ENCODE measurements at regions not wholly inside any gene's neighbourhood (a gene's known extent, or its start where the extent isn't known, plus 50 kb on each side); places are given as distances from the start of the nearest gene placed in this dataset.
A peak's percentile ranks its signal among the peaks of the same experiment; 100 is the strongest.

DNA sequence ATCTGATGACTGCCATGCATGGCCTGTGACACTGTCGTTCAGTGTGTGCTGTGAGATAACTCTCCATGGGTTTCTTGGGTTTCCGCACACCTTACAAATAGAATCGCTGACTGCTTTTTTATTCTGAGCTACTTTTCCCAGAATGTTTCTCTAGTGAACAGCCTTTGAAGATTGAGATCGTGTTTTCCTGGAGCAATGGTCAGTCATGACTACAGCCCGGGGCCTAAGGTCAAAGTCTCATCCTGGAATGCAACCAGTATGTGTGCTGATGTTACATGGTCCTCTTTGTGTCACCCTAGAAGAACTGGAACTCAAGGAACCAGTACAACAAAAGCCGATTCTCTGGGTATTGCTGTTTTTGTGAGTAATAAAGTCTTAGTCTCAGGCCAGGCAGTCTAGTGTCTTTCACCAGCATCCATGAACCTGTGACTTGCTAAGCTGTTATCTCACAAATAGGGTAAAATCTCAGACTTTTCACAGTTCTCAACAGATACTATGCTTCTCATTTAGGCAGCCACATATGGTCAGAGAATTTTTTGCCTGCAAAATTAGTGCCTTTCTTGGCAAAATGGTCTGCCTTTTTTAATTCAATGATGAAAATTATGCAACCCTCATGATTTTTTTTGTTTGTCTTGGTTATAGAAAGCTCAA is 124.9 kb upstream of the PIEZO2 start:
- Histone ChIP-seq H3K4me3 (no peak overlapping the region), H3K27me3 (no peaks in the 10 kb centered on the region), H3K4me1 (peaks cover 0 to 12% (median under 1%) of the 10 kb centered on the region in 4 donors), H3K27ac (peak overlapping the region in 1 of 3 donors; percentile 59), H3K9me3 (no peaks in the 10 kb centered on the region), H3K36me3 (no peaks in the 10 kb centered on the region)
- DNase-seq (peak in 1 of 3 donors; percentile 66), ATAC-seq (peak; percentile 91 to 98 (median 94))
- TF ChIP-seq, protein P1, sequence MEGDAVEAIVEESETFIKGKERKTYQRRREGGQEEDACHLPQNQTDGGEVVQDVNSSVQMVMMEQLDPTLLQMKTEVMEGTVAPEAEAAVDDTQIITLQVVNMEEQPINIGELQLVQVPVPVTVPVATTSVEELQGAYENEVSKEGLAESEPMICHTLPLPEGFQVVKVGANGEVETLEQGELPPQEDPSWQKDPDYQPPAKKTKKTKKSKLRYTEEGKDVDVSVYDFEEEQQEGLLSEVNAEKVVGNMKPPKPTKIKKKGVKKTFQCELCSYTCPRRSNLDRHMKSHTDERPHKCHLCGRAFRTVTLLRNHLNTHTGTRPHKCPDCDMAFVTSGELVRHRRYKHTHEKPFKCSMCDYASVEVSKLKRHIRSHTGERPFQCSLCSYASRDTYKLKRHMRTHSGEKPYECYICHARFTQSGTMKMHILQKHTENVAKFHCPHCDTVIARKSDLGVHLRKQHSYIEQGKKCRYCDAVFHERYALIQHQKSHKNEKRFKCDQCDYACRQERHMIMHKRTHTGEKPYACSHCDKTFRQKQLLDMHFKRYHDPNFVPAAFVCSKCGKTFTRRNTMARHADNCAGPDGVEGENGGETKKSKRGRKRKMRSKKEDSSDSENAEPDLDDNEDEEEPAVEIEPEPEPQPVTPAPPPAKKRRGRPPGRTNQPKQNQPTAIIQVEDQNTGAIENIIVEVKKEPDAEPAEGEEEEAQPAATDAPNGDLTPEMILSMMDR (IDR thresholded peaks at IDR 0.05): no peak
- TF ChIP-seq POLR2A (IDR thresholded peaks at IDR 0.05): no peak
- 32% methylated on average over 6 of the region's 6 CpGs for WGBS (ENCODE audit: insufficient coverage, low coverage, low lambda C conversion rate, missing lambda C conversion rate)
- intact Hi-C loops (cut with DNase I): no loop called here

DNA sequence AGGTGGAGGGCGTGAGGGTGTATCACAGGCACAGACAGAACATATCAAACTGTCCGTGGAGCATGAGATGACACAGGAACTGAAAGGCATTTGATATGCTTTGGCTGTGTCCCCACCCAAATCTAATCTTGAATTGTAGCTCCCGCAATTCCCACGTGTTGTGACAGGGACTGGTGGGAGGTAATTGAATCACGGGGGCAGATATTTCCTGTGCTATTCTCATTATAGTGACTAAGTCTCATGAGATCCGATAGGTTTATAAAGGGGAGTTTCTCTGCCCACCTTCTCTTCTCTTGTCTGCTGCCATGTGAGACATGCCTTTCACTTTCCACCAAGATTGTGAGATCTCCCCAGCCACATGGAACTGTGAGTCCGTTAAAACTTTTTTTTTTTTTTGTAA is 123.1 kb upstream of the PIEZO2 start:
- no peak for DNase-seq
- Histone ChIP-seq H3K36me3 (no peaks in the 10 kb centered on the region), H3K4me1 (peaks cover 0 to 10% (median 0%) of the 10 kb centered on the region in 4 donors), H3K4me3 (no peak overlapping the region), H3K27ac (no peak overlapping the region), H3K9me3 (no peaks in the 10 kb centered on the region), H3K27me3 (no peaks in the 10 kb centered on the region)
- 51% methylated on average over 6 of the region's 7 CpGs for WGBS (ENCODE audit: insufficient coverage, low coverage, low lambda C conversion rate, missing lambda C conversion rate)
- intact Hi-C loops (cut with DNase I): no loop called here
- no peak for ATAC-seq
- no peak for TF ChIP-seq POLR2A (IDR thresholded peaks at IDR 0.05)
- TF ChIP-seq, protein P1 (IDR thresholded peaks at IDR 0.05): no peak

DNA sequence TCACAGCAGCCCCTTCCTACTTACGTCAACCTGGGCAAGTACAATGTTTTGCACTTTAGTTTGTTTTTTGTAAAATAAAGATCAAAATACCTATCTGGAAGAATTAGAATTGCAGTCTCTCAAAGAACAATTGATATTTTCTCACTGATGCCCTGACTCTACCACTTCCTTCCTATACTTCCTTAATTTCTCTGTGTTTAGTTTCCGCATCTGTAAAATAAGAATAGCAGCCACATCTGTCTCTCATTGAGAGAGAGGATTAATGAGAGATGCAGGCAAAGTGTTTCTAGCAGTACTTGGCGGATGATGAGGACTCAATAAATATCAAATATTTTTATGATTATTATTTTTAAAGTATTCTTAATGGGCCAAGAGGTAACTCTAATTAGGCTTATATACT is 122.6 kb upstream of the PIEZO2 start:
- 51% methylated on average over 3 of the region's 3 CpGs for WGBS (ENCODE audit: insufficient coverage, low coverage, low lambda C conversion rate, missing lambda C conversion rate)
- Histone ChIP-seq H3K36me3 (no peaks in the 10 kb centered on the region), H3K4me1 (peaks cover 0 to 10% (median 0%) of the 10 kb centered on the region in 4 donors), H3K27me3 (no peaks in the 10 kb centered on the region), H3K27ac (no peak overlapping the region), H3K4me3 (no peak overlapping the region), H3K9me3 (no peaks in the 10 kb centered on the region)
- ATAC-seq (no peak), DNase-seq (no peak)
- TF ChIP-seq, protein P1 (IDR thresholded peaks at IDR 0.05): no peak
- TF ChIP-seq POLR2A (IDR thresholded peaks at IDR 0.05): no peak
- intact Hi-C loops (cut with DNase I): no loop called here

DNA sequence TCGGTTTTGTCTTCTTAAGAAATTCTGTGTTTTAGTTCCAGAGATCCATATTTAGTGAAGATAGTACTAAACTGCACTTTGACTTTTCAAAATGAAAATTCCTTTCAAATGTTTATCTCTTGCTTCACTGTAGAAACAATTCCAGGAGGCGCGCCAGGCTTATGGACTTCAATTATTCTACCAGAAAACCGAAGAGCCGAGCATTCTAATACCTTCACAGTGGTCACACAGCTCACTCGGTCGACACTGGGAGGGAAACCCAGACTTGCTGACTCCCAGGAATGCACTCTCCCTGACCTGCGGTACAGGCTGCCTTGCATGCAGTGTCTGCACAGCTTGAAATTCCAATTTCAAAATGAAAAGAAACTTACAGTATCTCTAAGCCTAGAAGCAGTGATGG is 119.9 kb upstream of the PIEZO2 start:
- Histone ChIP-seq H3K4me1 (peaks cover 0 to 4% (median 0%) of the 10 kb centered on the region in 4 donors), H3K9me3 (no peaks in the 10 kb centered on the region), H3K27me3 (no peaks in the 10 kb centered on the region), H3K27ac (no peak overlapping the region), H3K36me3 (no peaks in the 10 kb centered on the region), H3K4me3 (no peak overlapping the region)
- intact Hi-C loops (cut with DNase I): no loop called here
- DNase-seq: no peak
- peak in 3 of 4 donors; percentile 21 to 30 (median 28) for ATAC-seq
- TF ChIP-seq, protein P1 (IDR thresholded peaks at IDR 0.05): no peak
- no peak for TF ChIP-seq POLR2A (IDR thresholded peaks at IDR 0.05)
- WGBS (ENCODE audit: insufficient coverage, low coverage, low lambda C conversion rate, missing lambda C conversion rate): 44% methylated on average over 8 of the region's 8 CpGs

All from right lobe of liver (tissue), 6 donors.